Small intestine (tissue), 7 donors: ENCODE measurements at regions not wholly inside any gene's neighbourhood (a gene's known extent, or its start where the extent isn't known, plus 50 kb on each side); places are given as distances from the start of the nearest gene placed in this dataset.
A peak's percentile ranks its signal among the peaks of the same experiment; 100 is the strongest.
"Not testable (repeated sequence)": the region's sequence is repeated elsewhere in the genome, so short reads cannot be mapped to it uniquely, and the experiment has no call there.

ENCODE experiments used
- DNase-seq, 2 donors: peaks; one replicate each; pipeline versions ENCODE4 v3.0.0 to v3.0.0-alpha.2; 2013
- FAIRE-seq: peaks from 2 replicates; lab custom pipeline; 2012; peaks lifted over from hg19 to GRCh38; lab: Jason Lieb, UNC
- H3K27ac ChIP-seq, 3 donors: one replicate each; pipeline ENCODE4 v1.5.1; 2013; ENCODE audit warnings: low read length in 2 of 3, mild to moderate bottlenecking in 2 of 3, control low read depth in 1 of 3, inconsistent platforms in 1 of 3, low read depth in 1 of 3, moderate library complexity in 1 of 3
- H3K27me3 ChIP-seq, 3 donors: one replicate each; pipeline ENCODE4 v1.6.1; 2013; ENCODE audit warnings: low read length in 3 of 3, inconsistent platforms in 1 of 3; ENCODE audit not compliant: control insufficient read depth in 3 of 3, insufficient read depth in 3 of 3
- H3K36me3 ChIP-seq, 3 donors: one replicate each; pipeline ENCODE4 v1.6.1; 2013; ENCODE audit warnings: low read length in 3 of 3, inconsistent platforms in 1 of 3, low read depth in 1 of 3, mild to moderate bottlenecking in 1 of 3, moderate library complexity in 1 of 3; ENCODE audit not compliant: control insufficient read depth in 3 of 3, insufficient read depth in 2 of 3
- H3K4me1 ChIP-seq, 3 donors: one replicate each; pipeline ENCODE4 v1.6.1; 2013; ENCODE audit warnings: low read length in 2 of 3, inconsistent platforms in 1 of 3, low read depth in 1 of 3, mild to moderate bottlenecking in 1 of 3, moderate library complexity in 1 of 3; ENCODE audit not compliant: control insufficient read depth in 3 of 3, insufficient read depth in 2 of 3
- H3K4me3 ChIP-seq, 3 donors: one replicate each; pipeline ENCODE4 v1.5.1; 2013; ENCODE audit warnings: low read length in 3 of 3, control low read depth in 1 of 3, inconsistent platforms in 1 of 3, low read depth in 1 of 3, mild to moderate bottlenecking in 1 of 3, moderate library complexity in 1 of 3
- H3K9me3 ChIP-seq, 2 donors: one replicate each; pipeline ENCODE4 v1.6.1; 2013; ENCODE audit warnings: low read depth in 1 of 2, low read length in 1 of 2; ENCODE audit not compliant: control insufficient read depth in 2 of 2, insufficient read depth in 1 of 2
- whole genome bisulfite sequencing, 3 donors: extraction: QIAGEN DNeasy Blood & Tissue Kit; methylation state at CpG; one replicate each; pipeline ENCODE4 v1.1.7; 2013; 5-methylcytosine and 5-hydroxymethylcytosine counted together
- donor health status: healthy with polysubstance abuse.
- donor health status: control.
- donor health status: control.
- donor health status: Bipolar disorder and iron deficiency.
- donor health status: healthy.

- H3K27ac ChIP-seq, result peak overlapping the region; percentile 83 to 92 (median 91)
- not testable (repeated sequence) for H3K4me1 ChIP-seq, FAIRE-seq, H3K27me3 ChIP-seq, H3K36me3 ChIP-seq, H3K9me3 ChIP-seq
- DNase-seq, result peak; percentile 91 to 95
- peak overlapping the region; percentile 3 to 41 (median 37) for H3K4me3 ChIP-seq
- WGBS, 3 donors, result 1% methylated on average over 36 to 41 of the region's 42 CpGs
Observed at GRCh38 chr1:146376708-146377496, 148.1 kb upstream of the NOTCH2NLA start.

GRCh38 chr1:146376309-146376707 lies 147.5 kb upstream of the NOTCH2NLA start:
- not testable (repeated sequence) for H3K36me3 ChIP-seq, H3K27me3 ChIP-seq, H3K4me1 ChIP-seq, H3K9me3 ChIP-seq, FAIRE-seq
- H3K4me3 ChIP-seq, result peak overlapping the region in 1 of 3 donors; percentile 36
- peak overlapping the region in 2 of 3 donors; percentile 74 to 91 for H3K27ac ChIP-seq
- 0 to 5% (median 0%) methylated on average over 4 to 25 of the region's 27 CpGs for WGBS, 3 donors
- peak; percentile 80 to 82 for DNase-seq

- 85 to 91% (median 87%) methylated on average over 6 of the region's 6 CpGs for WGBS, 3 donors
- H3K4me3 ChIP-seq, H3K4me1 ChIP-seq, FAIRE-seq, H3K27me3 ChIP-seq, DNase-seq, H3K27ac ChIP-seq, H3K36me3 ChIP-seq, H3K9me3 ChIP-seq: not testable (repeated sequence)
Observed at GRCh38 chr1:146375108-146375507, 146.3 kb upstream of the NOTCH2NLA start.

- peak overlapping the region in 1 of 3 donors; percentile 29 for H3K4me3 ChIP-seq
- peak overlapping the region in 1 of 3 donors; percentile 58 for H3K27ac ChIP-seq
- not testable (repeated sequence) for H3K9me3 ChIP-seq, H3K27me3 ChIP-seq, FAIRE-seq, H3K4me1 ChIP-seq, H3K36me3 ChIP-seq
- peak; percentile 16 to 63 for DNase-seq
- WGBS, 3 donors, result 0 to 1% (median 1%) methylated on average over 16 to 20 of the region's 23 CpGs
Observed at GRCh38 chr1:146369940-146370339, 141.1 kb upstream of the NOTCH2NLA start.

- not testable (repeated sequence) for H3K4me3 ChIP-seq, H3K36me3 ChIP-seq, FAIRE-seq, H3K27ac ChIP-seq, DNase-seq, H3K4me1 ChIP-seq, H3K9me3 ChIP-seq, H3K27me3 ChIP-seq
Observed at GRCh38 chr1:146355373-146355772, 126.6 kb upstream of the NOTCH2NLA start.

- not testable (repeated sequence) for H3K27me3 ChIP-seq, H3K27ac ChIP-seq, H3K4me3 ChIP-seq, DNase-seq, H3K4me1 ChIP-seq, FAIRE-seq, H3K36me3 ChIP-seq, H3K9me3 ChIP-seq
- WGBS, 3 donors, result 100% methylated on average over 1 of the region's 1 CpG; no CpG with 5 or more reads in 1 of the 3 donors
Observed at GRCh38 chr1:146326863-146327262, 98.0 kb upstream of the NOTCH2NLA start.

- 83 to 100% methylated on average over 1 of the region's 2 CpGs; no CpG with 5 or more reads in 1 of the 3 donors for WGBS, 3 donors
- not testable (repeated sequence) for DNase-seq, H3K4me1 ChIP-seq, H3K27ac ChIP-seq, FAIRE-seq, H3K9me3 ChIP-seq, H3K36me3 ChIP-seq, H3K27me3 ChIP-seq, H3K4me3 ChIP-seq
Observed at GRCh38 chr1:146324463-146324862, 95.6 kb upstream of the NOTCH2NLA start.

GRCh38 chr1:146323302-146323701 lies 94.5 kb upstream of the NOTCH2NLA start:
- not testable (repeated sequence) for H3K27me3 ChIP-seq, H3K9me3 ChIP-seq, H3K4me1 ChIP-seq, DNase-seq, H3K27ac ChIP-seq, H3K36me3 ChIP-seq, H3K4me3 ChIP-seq, FAIRE-seq
- no CpG with 5 or more reads among the region's 1 CpG for WGBS, 3 donors

GRCh38 chr1:146322893-146323292 lies 94.1 kb upstream of the NOTCH2NLA start:
- H3K4me1 ChIP-seq, H3K27ac ChIP-seq, H3K4me3 ChIP-seq, H3K27me3 ChIP-seq, FAIRE-seq, H3K36me3 ChIP-seq, DNase-seq, H3K9me3 ChIP-seq: not testable (repeated sequence)
- WGBS, 3 donors, result 62 to 90% (median 63%) methylated on average over 1 to 2 of the region's 4 CpGs
